OCI-LY3 (cell line): ENCODE measurements at regions not wholly inside any gene's neighbourhood (a gene's known extent, or its start where the extent isn't known, plus 50 kb on each side); places are given as distances from the start of the nearest gene placed in this dataset.

Experiments
- CTCF ChIP-seq: fragments of 200-600, 300-600 bp; sonication (generic); IDR thresholded peaks from 2 replicates; pipeline ENCODE4 v1.5.1; 2014; ENCODE audit warnings: antibody characterized with exemption, low read length, low read depth
- EZH2phosphoT487 ChIP-seq: fragments of 200-600 bp; shearing (Covaris generic); IDR thresholded peaks from 2 replicates; pipeline ENCODE4 v1.6.1; 2018; ENCODE audit warnings: antibody characterized with exemption, mixed run types, low read depth

- TF ChIP-seq CTCF (no peak), EZH2phosphoT487 (no peak)
Measured at GRCh38 chr4:1469607-1470392, 63.6 kb upstream of the NKX1-1 start.
